ENCODE measurements at regions not wholly inside any gene's neighbourhood (a gene's known extent, or its start where the extent isn't known, plus 50 kb on each side); places are given as distances from the start of the nearest gene placed in this dataset.
"Not testable (repeated sequence)": the region's sequence is repeated elsewhere in the genome, so short reads cannot be mapped to it uniquely, and the experiment has no call there.

DNA sequence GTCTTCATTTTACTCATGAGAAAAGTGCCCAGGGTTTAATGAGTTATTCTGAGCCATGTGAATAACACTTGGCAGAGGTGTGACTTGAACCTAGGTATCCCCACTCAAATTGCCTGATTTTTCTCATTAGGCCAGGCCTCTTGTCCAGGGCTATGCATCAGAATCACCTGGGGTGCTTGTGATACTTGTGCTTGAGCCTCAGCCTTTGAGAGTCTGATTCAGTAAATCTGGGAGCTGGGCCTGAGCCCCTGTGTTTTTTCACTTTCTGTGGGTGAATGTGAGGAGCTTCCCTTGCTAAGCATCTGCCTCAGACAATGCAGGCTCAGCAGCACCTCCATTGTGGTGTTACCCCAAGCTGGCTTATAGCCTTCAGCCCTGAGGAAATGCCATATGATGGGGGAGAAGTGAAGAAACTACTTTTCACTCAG is 127.1 kb downstream of the S1PR1 start:
- no peak for DNase-seq (ENCODE audit: low read depth)
- in situ Hi-C loops (cut with HindIII; ENCODE audit: low pct_unique_long_range_greater_than_20kb, low sequenced_read_pairs): no loop called here

- in situ Hi-C loops (cut with HindIII; ENCODE audit: low pct_unique_long_range_greater_than_20kb, low sequenced_read_pairs): no loop called here
- no peak for DNase-seq (ENCODE audit: low read depth)
Observed at GRCh38 chr1:101364370-101365120, 127.7 kb downstream of the S1PR1 start.

DNA sequence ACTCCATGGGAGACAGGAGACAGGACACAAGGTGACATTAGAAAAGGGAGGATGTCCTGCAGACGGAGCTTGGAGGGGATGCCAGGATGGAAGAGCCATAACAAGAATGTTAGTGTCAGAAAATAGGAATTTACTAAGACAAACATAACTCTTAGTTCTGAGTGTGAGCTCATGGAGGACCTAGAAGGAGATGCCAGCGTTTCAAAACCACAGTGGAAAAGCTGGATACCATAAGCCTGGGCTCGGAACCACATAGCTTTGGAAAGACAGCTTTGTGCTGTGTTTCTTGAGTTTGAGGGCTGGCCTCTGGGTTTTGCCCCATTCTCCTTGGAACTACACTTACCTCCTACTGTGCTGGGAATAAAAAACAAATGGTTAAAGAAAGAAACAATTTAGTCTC is 128.4 kb downstream of the S1PR1 start:
- DNase-seq (ENCODE audit: low read depth): no peak
- in situ Hi-C loops (cut with HindIII; ENCODE audit: low pct_unique_long_range_greater_than_20kb, low sequenced_read_pairs): no loop called here

DNA sequence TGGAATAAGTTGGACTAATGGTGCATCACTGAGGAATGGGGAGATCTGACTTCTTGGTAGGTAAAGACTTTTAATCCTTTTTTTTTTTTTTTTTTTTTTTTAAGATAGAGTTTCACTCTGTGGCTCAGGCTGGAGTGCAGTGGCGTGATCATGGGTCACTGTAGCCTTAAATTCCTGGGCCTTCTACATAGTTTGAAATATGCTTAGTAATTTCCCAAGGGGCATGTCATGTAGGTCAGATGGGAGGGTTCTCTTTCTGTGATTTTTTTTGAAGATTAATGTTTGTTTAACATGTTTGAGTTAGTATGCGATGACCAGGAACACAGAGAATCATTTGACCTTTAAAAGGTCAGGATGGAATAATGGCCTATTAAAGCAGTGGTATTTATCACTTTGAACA is 129.1 kb downstream of the S1PR1 start:
- no peak for DNase-seq (ENCODE audit: low read depth)
- in situ Hi-C loops (cut with HindIII; ENCODE audit: low pct_unique_long_range_greater_than_20kb, low sequenced_read_pairs): no loop called here

DNA sequence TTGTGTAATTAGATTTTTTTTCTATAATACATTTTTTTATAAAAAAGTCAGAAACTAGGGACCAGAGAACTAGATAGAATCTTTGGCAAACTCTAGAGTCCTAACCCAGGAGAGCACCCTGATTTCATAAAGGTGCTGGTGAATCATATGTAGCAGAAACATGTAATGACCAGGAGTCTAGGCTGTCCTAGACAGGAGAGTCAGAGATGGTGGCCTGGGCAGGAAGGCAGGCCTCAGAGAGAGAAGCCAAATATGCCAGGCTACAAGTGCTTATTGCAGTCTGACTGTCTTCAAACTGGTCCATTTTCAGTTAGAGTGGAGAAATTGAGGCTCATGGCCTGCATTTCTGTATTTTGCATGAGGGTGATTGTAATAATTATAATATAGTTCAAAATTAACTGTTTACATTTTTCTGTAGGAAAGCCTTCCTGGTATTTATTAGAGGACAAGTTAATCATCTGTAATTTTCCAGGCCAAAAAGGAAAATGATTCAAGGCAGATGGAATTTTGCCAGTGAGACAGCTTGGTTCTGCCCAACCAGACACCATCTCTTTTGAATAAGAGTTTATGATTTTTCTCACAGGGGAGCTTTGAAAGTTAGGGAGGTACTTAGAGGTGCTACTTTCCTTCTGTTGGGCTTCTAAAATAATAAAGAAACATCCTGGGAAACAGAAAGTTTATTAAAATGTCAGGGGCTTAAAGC is 129.8 kb downstream of the S1PR1 start:
- DNase-seq (ENCODE audit: low read depth): no peak

DNA sequence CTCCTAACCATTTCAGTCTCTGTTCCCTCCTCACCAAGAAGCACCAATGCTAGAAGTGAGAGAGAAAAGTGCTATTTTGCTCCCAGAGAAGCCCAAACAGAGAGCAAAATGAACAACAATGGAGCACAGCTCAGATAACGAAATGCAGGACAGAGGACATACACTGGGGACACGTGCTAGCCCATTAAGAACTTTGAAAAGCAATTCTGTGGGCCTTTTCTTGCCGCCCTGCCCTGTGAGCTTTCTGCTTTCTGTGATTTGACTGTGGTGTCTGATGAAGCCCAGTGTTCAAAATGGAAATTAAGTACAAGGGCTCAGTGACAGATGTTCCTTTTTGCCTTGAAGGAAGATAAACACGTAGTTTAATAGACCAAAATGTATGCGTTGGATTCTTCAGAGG is 130.8 kb downstream of the S1PR1 start:
- in situ Hi-C loops (cut with HindIII; ENCODE audit: low pct_unique_long_range_greater_than_20kb, low sequenced_read_pairs): no loop called here
- DNase-seq (ENCODE audit: low read depth): no peak

More for the DNA sequence above, 129.8 kb downstream of the S1PR1 start:
- in situ Hi-C loops (cut with HindIII; ENCODE audit: low pct_unique_long_range_greater_than_20kb, low sequenced_read_pairs): no loop called here

- in situ Hi-C loops (cut with HindIII; ENCODE audit: low pct_unique_long_range_greater_than_20kb, low sequenced_read_pairs): no loop called here
Observed at GRCh38 chr1:101370488-101370887, 133.7 kb downstream of the S1PR1 start.

DNA sequence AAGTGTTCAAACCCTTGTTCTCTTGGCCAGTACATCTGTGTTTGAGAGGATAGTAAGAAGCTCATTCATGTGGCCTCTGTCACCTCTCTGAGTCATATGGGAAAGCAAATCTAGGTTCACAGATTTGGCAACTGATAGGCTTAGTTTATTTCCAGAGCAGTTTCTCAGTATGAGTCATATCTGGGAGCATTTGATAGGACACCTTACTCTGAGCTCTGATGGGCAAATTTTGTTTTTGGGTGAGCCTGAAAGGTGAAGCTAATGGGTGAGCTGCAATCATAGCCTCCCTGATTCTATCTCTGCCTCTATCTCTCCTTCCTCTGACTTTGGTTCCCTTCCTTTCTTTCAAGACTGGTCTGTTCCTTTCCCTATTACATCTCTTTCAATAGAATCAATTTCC is 134.4 kb downstream of the S1PR1 start:
- DNase-seq (ENCODE audit: low read depth): peak; percentile 2
- in situ Hi-C loops (cut with HindIII; ENCODE audit: low pct_unique_long_range_greater_than_20kb, low sequenced_read_pairs): no loop called here

More at GRCh38 chr1:101370488-101370887, 133.7 kb downstream of the S1PR1 start:
- DNase-seq (ENCODE audit: low read depth): no peak

- in situ Hi-C loops (cut with HindIII; ENCODE audit: low pct_unique_long_range_greater_than_20kb, low sequenced_read_pairs): no loop called here
Observed at GRCh38 chr1:101373570-101373969, 136.8 kb downstream of the S1PR1 start.

GRCh38 chr1:101375448-101375847 is 138.6 kb downstream of the S1PR1 start:
- in situ Hi-C loops (cut with HindIII; ENCODE audit: low pct_unique_long_range_greater_than_20kb, low sequenced_read_pairs); DNase-seq (ENCODE audit: low read depth): not testable (repeated sequence)

More at GRCh38 chr1:101373570-101373969, 136.8 kb downstream of the S1PR1 start:
- DNase-seq (ENCODE audit: low read depth): no peak

GRCh38 chr1:101376121-101377083 is 139.6 kb downstream of the S1PR1 start:
- in situ Hi-C loops (cut with HindIII; ENCODE audit: low pct_unique_long_range_greater_than_20kb, low sequenced_read_pairs): no loop called here

GRCh38 chr1:101377084-101377835 is 140.4 kb downstream of the S1PR1 start:
- in situ Hi-C loops (cut with HindIII; ENCODE audit: low pct_unique_long_range_greater_than_20kb, low sequenced_read_pairs): no loop called here
- no peak for DNase-seq (ENCODE audit: low read depth)

More at GRCh38 chr1:101376121-101377083, 139.6 kb downstream of the S1PR1 start:
- DNase-seq (ENCODE audit: low read depth): no peak

DNA sequence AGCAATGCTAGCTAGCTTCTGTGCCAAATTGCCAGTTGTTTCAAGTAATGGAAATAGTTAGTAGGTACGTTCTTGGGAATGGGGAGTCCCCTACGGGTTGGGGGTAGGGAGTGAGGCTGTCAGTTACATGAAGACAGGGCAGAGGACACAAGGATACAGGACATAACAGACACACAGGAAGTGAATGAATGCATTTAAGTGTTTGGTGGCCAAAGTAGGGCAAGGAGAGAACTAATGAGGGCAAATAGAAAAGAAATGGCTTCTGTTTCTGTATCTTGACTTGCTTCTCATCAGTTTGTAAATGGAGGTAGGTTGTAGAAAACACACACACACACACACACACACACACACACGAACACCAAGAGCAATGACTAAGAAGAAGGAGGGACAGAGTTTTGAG is 142.2 kb downstream of the S1PR1 start:
- no peak for DNase-seq (ENCODE audit: low read depth)
- in situ Hi-C loops (cut with HindIII; ENCODE audit: low pct_unique_long_range_greater_than_20kb, low sequenced_read_pairs): no loop called here

GRCh38 chr1:101379950-101380349 is 143.1 kb downstream of the S1PR1 start:
- DNase-seq (ENCODE audit: low read depth): no peak
- in situ Hi-C loops (cut with HindIII; ENCODE audit: low pct_unique_long_range_greater_than_20kb, low sequenced_read_pairs): no loop called here

DNA sequence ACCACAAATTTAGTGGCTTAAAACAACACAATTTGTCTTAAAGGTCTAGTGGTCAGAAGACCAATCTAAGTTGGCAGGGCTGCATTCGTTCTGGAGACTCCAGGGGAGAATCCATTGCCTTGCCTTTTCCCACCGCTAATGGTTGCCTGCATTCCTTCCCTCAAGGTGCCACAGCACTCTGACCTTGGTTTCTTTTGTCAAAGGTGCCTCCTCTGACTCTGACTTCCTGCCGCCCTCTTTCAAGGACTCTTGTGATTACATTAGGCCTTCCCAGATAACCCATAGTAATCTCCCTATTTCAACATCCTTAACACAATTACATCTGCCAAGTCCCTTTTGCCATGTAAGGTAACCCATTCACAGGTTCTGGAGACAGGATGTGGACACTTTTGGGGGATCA is 145.3 kb downstream of the S1PR1 start:
- DNase-seq (ENCODE audit: low read depth): no peak
- in situ Hi-C loops (cut with HindIII; ENCODE audit: low pct_unique_long_range_greater_than_20kb, low sequenced_read_pairs): no loop called here

DNA sequence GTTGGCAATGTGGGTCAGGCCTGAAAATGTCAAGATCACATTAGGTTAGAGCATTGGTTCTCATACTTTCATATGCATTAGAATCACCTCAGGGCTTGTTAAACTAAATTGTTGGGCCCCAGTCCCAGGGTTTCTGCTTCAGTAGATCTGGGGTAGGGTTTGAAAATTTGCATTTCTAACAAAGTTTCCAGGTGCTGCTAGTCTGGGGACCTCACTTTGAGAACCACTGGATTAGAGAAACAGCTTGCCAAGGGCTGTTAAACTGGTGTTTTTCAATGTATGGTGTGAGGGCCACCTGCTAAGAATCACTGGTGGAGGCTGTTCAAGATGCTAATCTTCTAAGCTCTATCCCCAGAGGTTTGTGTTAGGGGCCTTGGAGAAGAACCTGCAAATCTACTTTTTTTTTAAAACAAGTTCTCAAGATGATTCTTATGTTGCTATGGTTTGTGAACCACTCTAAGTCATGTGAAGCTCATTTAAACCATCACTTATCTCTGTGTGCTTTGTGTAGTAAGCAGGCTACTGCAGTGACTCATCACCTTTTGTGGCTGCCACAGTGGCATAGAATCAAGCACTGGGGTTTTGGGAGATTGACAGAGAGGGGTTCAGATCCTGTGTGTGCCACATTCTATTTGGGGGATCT is 152.2 kb downstream of the S1PR1 start:
- in situ Hi-C loops (cut with HindIII; ENCODE audit: low pct_unique_long_range_greater_than_20kb, low sequenced_read_pairs): no loop called here
- no peak for DNase-seq (ENCODE audit: low read depth)

DNA sequence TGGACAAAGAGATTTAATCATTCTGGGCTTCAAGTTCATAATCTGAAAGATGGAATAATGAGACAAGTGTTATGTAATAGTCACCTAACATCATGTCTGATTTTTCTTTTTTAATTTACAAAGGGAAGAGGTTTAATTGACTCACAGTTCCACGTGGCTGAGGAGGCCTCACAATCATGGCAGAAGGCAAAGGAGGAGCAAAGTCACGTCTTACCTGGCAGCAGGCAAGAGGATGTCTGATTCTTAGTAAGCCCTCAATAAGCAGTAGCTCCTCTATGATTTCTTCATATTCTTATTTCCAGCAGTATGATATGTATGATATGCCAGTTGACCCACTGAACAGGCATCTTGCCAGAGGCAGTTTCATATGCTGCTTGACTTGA is 152.7 kb downstream of the S1PR1 start:
- DNase-seq (ENCODE audit: low read depth): no peak
- in situ Hi-C loops (cut with HindIII; ENCODE audit: low pct_unique_long_range_greater_than_20kb, low sequenced_read_pairs): no loop called here

DNA sequence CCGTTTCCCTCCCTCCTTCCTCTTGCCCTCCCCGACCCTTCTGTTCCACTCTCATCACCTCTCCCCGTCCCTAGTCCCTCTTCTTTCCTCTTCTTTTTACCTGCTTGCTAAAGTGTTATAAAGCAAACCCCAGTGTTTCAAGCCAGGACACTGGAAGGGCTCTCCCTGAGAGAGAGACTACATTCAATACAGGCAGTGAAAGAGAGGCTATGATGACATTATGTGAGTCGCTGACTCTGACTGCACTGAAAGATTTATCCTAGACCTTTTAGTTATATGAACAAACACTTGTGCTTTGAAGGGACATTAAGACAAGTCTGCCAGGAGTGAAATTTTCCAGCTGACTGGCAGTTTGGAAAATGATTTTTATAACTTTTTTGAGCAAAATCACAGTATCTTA is 155.7 kb downstream of the S1PR1 start:
- in situ Hi-C loops (cut with HindIII; ENCODE audit: low pct_unique_long_range_greater_than_20kb, low sequenced_read_pairs): no loop called here
- DNase-seq (ENCODE audit: low read depth): no peak
